ENCODE measurements at regions not wholly inside any gene's neighbourhood (a gene's known extent, or its start where the extent isn't known, plus 50 kb on each side); places are given as distances from the start of the nearest gene placed in this dataset.

DNA sequence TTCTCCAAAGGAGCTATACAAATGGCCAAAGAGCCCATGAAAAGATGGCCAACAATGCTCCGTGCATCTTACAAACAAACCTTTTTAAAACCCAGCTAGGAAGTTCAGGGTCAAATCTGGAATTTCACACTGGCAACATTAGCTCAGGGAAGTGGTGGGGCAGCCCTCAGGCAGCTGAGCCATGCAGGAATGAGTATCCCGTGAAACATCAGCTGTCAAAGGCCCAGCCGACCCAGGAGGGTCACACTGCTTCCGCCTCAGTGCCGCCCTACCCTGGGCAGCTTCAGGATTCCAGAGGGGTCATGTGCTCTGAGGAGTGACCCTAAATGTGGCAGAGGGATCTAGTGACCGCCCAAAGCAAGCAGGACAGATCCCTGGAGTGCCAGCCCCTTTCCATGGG is 73.4 kb downstream of the LINC01488 start:
- no peak overlapping the region for H3K4me3 ChIP-seq (ENCODE audit: low read length)
- H3K4me3 Mint-ChIP-seq = no peak overlapping the region
- H3K9me3 ChIP-seq (ENCODE audit: control insufficient read depth in 2 of 3, low read length in 3 of 3) = peaks cover 0 to 3% (median 0%) of the 10 kb centered on the region in 3 experiments
- no peaks in the 10 kb centered on the region for H3K27me3 ChIP-seq (ENCODE audit: control insufficient read depth in 2 of 2, insufficient read depth in 2 of 2, low read length in 2 of 2)
- no peak overlapping the region for H3K27ac ChIP-seq (ENCODE audit: low read depth, low read length)
- peaks cover 0 to 10% (median 0%) of the 10 kb centered on the region in 5 donors for H3K36me3 Mint-ChIP-seq
- ATAC-seq (no peak), DNase-seq (no peak)
- H3K9me3 Mint-ChIP-seq = peaks cover 4 to 18% (median 7%) of the 10 kb centered on the region in 11 donors
- H3K27me3 Mint-ChIP-seq = peaks cover 0 to 14% (median 3%) of the 10 kb centered on the region in 5 donors
- POLR2A ChIA-PET = interaction anchor here (0.6 kb wide), 1 partner anchor 484 kb away, joined by 3 read pairs; no protein-coding TSS in a partner anchor
- no peaks in the 10 kb centered on the region for H3K36me3 ChIP-seq (ENCODE audit: control insufficient read depth in 2 of 3, insufficient read depth in 3 of 3, low read length in 3 of 3)
- H3K4me1 ChIP-seq (ENCODE audit: control insufficient read depth in 2 of 2, insufficient read depth in 2 of 2, low read length in 2 of 2) = peaks cover 7 to 25% of the 10 kb centered on the region in 2 donors
- peaks cover 17 to 29% (median 26%) of the 10 kb centered on the region in 7 donors for H3K4me1 Mint-ChIP-seq
- intact Hi-C loops (cut with micrococcal nuclease) = no loop called here
- CTCF ChIA-PET = no interaction called here
- H3K27ac Mint-ChIP-seq = peak overlapping the region in 1 of 9 donors; percentile 62

- H3K27me3 Mint-ChIP-seq = peaks cover 0 to 26% (median 10%) of the 10 kb centered on the region in 5 donors
- H3K4me3 ChIP-seq (ENCODE audit: low read length) = no peak overlapping the region
- DNase-seq = no peak
- peaks cover 0 to 14% (median 0%) of the 10 kb centered on the region in 11 donors for H3K9me3 Mint-ChIP-seq
- ATAC-seq = no peak
- H3K27me3 ChIP-seq (ENCODE audit: control insufficient read depth in 2 of 2, insufficient read depth in 2 of 2, low read length in 2 of 2) = no peaks in the 10 kb centered on the region
- intact Hi-C loops (cut with micrococcal nuclease) = no loop called here
- H3K4me1 Mint-ChIP-seq = peaks cover 17 to 40% (median 30%) of the 10 kb centered on the region in 7 donors
- H3K36me3 ChIP-seq (ENCODE audit: control insufficient read depth in 2 of 3, insufficient read depth in 3 of 3, low read length in 3 of 3) = no peaks in the 10 kb centered on the region
- no peaks in the 10 kb centered on the region for H3K9me3 ChIP-seq (ENCODE audit: control insufficient read depth in 2 of 3, low read length in 3 of 3)
- H3K36me3 Mint-ChIP-seq = peaks cover 0 to 1% (median 0%) of the 10 kb centered on the region in 5 donors
- H3K27ac ChIP-seq (ENCODE audit: low read depth, low read length) = no peak overlapping the region
- no peak overlapping the region for H3K27ac Mint-ChIP-seq
- ChIA-PET CTCF (no interaction called here), POLR2A (no interaction called here)
- H3K4me1 ChIP-seq (ENCODE audit: control insufficient read depth in 2 of 2, insufficient read depth in 2 of 2, low read length in 2 of 2) = peaks cover 7 to 25% of the 10 kb centered on the region in 2 donors
- H3K4me3 Mint-ChIP-seq = peak overlapping the region in 3 of 10 donors; percentile 19 to 76 (median 37)
These were observed 75.8 kb downstream of the LINC01488 start for GRCh38 chr11:69557266-69557665.

DNA sequence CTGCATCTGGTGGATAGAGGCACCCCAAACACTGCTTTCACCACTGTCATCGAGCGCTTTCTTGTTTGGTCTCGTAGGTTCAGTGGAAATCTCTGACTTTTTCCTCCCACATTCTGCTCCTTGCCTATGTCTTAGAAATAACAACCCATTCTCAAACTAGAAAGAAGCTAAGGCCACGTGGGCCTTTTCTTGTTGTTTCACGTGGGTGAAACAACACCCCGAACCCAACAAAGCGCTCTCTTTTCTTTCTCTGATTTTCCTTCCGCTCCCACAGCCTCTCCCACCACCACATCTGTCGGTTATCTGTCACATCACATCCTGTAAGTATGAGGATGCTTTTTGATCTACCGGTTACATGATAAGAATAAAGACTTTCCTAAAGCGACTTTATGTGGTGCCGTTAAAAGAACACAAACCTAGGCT is 77.1 kb downstream of the LINC01488 start:
- H3K9me3 Mint-ChIP-seq = peaks cover 0 to 21% (median 0%) of the 10 kb centered on the region in 11 donors
- H3K4me3 Mint-ChIP-seq = peak overlapping the region in 9 of 10 donors; percentile 0 to 68 (median 32)
- intact Hi-C loops (cut with micrococcal nuclease) = no loop called here
- H3K27me3 ChIP-seq (ENCODE audit: control insufficient read depth in 2 of 2, insufficient read depth in 2 of 2, low read length in 2 of 2) = no peaks in the 10 kb centered on the region
- H3K36me3 ChIP-seq (ENCODE audit: control insufficient read depth in 2 of 3, insufficient read depth in 3 of 3, low read length in 3 of 3) = no peaks in the 10 kb centered on the region
- H3K4me1 ChIP-seq (ENCODE audit: control insufficient read depth in 2 of 2, insufficient read depth in 2 of 2, low read length in 2 of 2) = peaks cover 7 to 25% of the 10 kb centered on the region in 2 donors
- no peaks in the 10 kb centered on the region for H3K9me3 ChIP-seq (ENCODE audit: control insufficient read depth in 2 of 3, low read length in 3 of 3)
- no peak overlapping the region for H3K27ac ChIP-seq (ENCODE audit: low read depth, low read length)
- peak overlapping the region in 3 of 9 donors; percentile 3 to 37 (median 28) for H3K27ac Mint-ChIP-seq
- peak; percentile 81 for ATAC-seq
- CTCF ChIA-PET = no interaction called here
- DNase-seq = peak in 8 of 9 donors; percentile 33 to 90 (median 70)
- H3K36me3 Mint-ChIP-seq = no peaks in the 10 kb centered on the region
- H3K27me3 Mint-ChIP-seq = peaks cover 4 to 26% (median 16%) of the 10 kb centered on the region in 5 donors
- H3K4me3 ChIP-seq (ENCODE audit: low read length) = no peak overlapping the region
- peaks cover 17 to 40% (median 30%) of the 10 kb centered on the region in 7 donors for H3K4me1 Mint-ChIP-seq
- POLR2A ChIA-PET = no interaction called here

DNA sequence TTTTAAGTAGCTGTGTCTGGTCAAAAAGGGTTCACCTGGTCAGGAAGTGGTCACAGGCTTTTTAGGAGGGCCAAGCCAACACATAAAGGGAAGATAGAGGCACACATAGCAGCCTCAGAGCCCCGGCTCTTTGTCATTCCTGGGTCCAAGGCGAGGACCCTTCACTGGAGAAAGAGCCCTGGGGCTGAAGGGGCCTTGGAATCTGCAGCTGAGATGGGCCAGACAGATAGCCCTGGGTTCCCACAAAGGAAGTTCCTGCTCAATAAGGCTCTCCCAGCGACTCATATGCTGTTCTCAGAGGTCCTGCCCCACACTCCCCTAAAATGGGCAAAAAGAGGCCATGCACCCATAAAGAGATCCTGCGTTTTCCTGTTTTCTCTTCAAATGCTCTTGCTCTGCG is 77.7 kb downstream of the LINC01488 start:
- Histone ChIP-seq H3K4me1 (ENCODE audit: control insufficient read depth in 2 of 2, insufficient read depth in 2 of 2, low read length in 2 of 2) (peaks cover 7 to 25% of the 10 kb centered on the region in 2 donors), H3K27ac (ENCODE audit: low read depth, low read length) (no peak overlapping the region), H3K4me3 (ENCODE audit: low read length) (no peak overlapping the region), H3K36me3 (ENCODE audit: control insufficient read depth in 2 of 3, insufficient read depth in 3 of 3, low read length in 3 of 3) (no peaks in the 10 kb centered on the region), H3K9me3 (ENCODE audit: control insufficient read depth in 2 of 3, low read length in 3 of 3) (no peaks in the 10 kb centered on the region), H3K27me3 (ENCODE audit: control insufficient read depth in 2 of 2, insufficient read depth in 2 of 2, low read length in 2 of 2) (no peaks in the 10 kb centered on the region)
- intact Hi-C loops (cut with micrococcal nuclease) = no loop called here
- Mint-ChIP-seq H3K9me3 (peaks cover 0 to 21% (median 0%) of the 10 kb centered on the region in 11 donors), H3K27me3 (peaks cover 4 to 27% (median 17%) of the 10 kb centered on the region in 5 donors), H3K4me1 (peaks cover 17 to 40% (median 30%) of the 10 kb centered on the region in 7 donors), H3K36me3 (no peaks in the 10 kb centered on the region), H3K4me3 (peak overlapping the region in 6 of 10 donors; percentile 27 to 68 (median 35)), H3K27ac (peak overlapping the region in 2 of 9 donors; percentile 36 to 37)
- ChIA-PET CTCF (no interaction called here), POLR2A (no interaction called here)
- DNase-seq = no peak
- ATAC-seq = no peak

GRCh38 chr11:69560141-69560790 is 78.8 kb downstream of the LINC01488 start:
- Mint-ChIP-seq H3K27ac (no peak overlapping the region), H3K4me3 (no peak overlapping the region), H3K36me3 (no peaks in the 10 kb centered on the region), H3K4me1 (peaks cover 17 to 40% (median 30%) of the 10 kb centered on the region in 7 donors), H3K27me3 (peaks cover 4 to 34% (median 25%) of the 10 kb centered on the region in 5 donors), H3K9me3 (peaks cover 0 to 21% (median 0%) of the 10 kb centered on the region in 11 donors)
- Histone ChIP-seq H3K4me3 (ENCODE audit: low read length) (no peak overlapping the region), H3K36me3 (ENCODE audit: control insufficient read depth in 2 of 3, insufficient read depth in 3 of 3, low read length in 3 of 3) (no peaks in the 10 kb centered on the region), H3K27ac (ENCODE audit: low read depth, low read length) (no peak overlapping the region), H3K9me3 (ENCODE audit: control insufficient read depth in 2 of 3, low read length in 3 of 3) (no peaks in the 10 kb centered on the region), H3K27me3 (ENCODE audit: control insufficient read depth in 2 of 2, insufficient read depth in 2 of 2, low read length in 2 of 2) (no peaks in the 10 kb centered on the region), H3K4me1 (ENCODE audit: control insufficient read depth in 2 of 2, insufficient read depth in 2 of 2, low read length in 2 of 2) (peaks cover 7 to 25% of the 10 kb centered on the region in 2 donors)
- ATAC-seq (no peak), DNase-seq (no peak)
- intact Hi-C loops (cut with micrococcal nuclease) = no loop called here
- ChIA-PET CTCF (no interaction called here), POLR2A (no interaction called here)

DNA sequence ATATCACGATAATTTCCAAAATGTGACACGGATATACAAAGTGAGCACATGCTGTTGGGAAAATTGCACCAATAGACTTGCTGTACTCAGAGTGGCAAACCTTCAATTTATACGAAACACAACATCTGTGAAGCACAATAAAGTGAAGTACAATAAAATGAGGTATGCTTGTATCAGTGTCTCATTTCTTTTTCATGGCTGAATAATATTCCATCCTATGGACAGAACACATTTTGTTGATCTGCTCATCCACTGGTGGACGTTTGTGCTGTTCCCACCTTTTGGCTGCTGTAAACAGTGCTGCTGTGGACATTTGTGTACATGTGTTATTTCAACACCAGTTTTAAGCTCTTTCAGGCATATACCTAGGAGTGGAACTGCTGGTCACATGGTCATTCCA is 78.7 kb upstream of the CCND1 start:
- H3K27me3 Mint-ChIP-seq = peaks cover 4 to 38% (median 25%) of the 10 kb centered on the region in 5 donors
- peaks cover 0 to 26% (median 0%) of the 10 kb centered on the region in 11 donors for H3K9me3 Mint-ChIP-seq
- Histone ChIP-seq H3K9me3 (ENCODE audit: control insufficient read depth in 2 of 3, low read length in 3 of 3) (no peaks in the 10 kb centered on the region), H3K4me1 (ENCODE audit: control insufficient read depth in 2 of 2, insufficient read depth in 2 of 2, low read length in 2 of 2) (peaks cover 7 to 23% of the 10 kb centered on the region in 2 donors), H3K36me3 (ENCODE audit: control insufficient read depth in 2 of 3, insufficient read depth in 3 of 3, low read length in 3 of 3) (no peaks in the 10 kb centered on the region), H3K4me3 (ENCODE audit: low read length) (no peak overlapping the region), H3K27ac (ENCODE audit: low read depth, low read length) (no peak overlapping the region), H3K27me3 (ENCODE audit: control insufficient read depth in 2 of 2, insufficient read depth in 2 of 2, low read length in 2 of 2) (no peaks in the 10 kb centered on the region)
- ChIA-PET POLR2A (no interaction called here), CTCF (no interaction called here)
- intact Hi-C loops (cut with micrococcal nuclease) = no loop called here
- no peaks in the 10 kb centered on the region for H3K36me3 Mint-ChIP-seq
- ATAC-seq (no peak), DNase-seq (no peak)
- no peak overlapping the region for H3K4me3 Mint-ChIP-seq
- no peak overlapping the region for H3K27ac Mint-ChIP-seq
- peaks cover 17 to 34% (median 24%) of the 10 kb centered on the region in 7 donors for H3K4me1 Mint-ChIP-seq

- no peak for DNase-seq
These were observed 78.1 kb upstream of the CCND1 start for GRCh38 chr11:69562816-69563215.

More at GRCh38 chr11:69562816-69563215, 78.1 kb upstream of the CCND1 start:
- ChIA-PET POLR2A (no interaction called here), CTCF (no interaction called here)
- H3K27ac Mint-ChIP-seq = peak overlapping the region in 1 of 9 donors; percentile 46
- Histone ChIP-seq H3K4me1 (ENCODE audit: control insufficient read depth in 2 of 2, insufficient read depth in 2 of 2, low read length in 2 of 2) (peaks cover 7 to 18% of the 10 kb centered on the region in 2 donors), H3K9me3 (ENCODE audit: control insufficient read depth in 2 of 3, low read length in 3 of 3) (no peaks in the 10 kb centered on the region), H3K4me3 (ENCODE audit: low read length) (no peak overlapping the region), H3K36me3 (ENCODE audit: control insufficient read depth in 2 of 3, insufficient read depth in 3 of 3, low read length in 3 of 3) (no peaks in the 10 kb centered on the region), H3K27me3 (ENCODE audit: control insufficient read depth in 2 of 2, insufficient read depth in 2 of 2, low read length in 2 of 2) (no peaks in the 10 kb centered on the region), H3K27ac (ENCODE audit: low read depth, low read length) (no peak overlapping the region)
- intact Hi-C loops (cut with micrococcal nuclease) = no loop called here
- H3K4me1 Mint-ChIP-seq = peaks cover 17 to 31% (median 22%) of the 10 kb centered on the region in 7 donors
- H3K4me3 Mint-ChIP-seq = no peak overlapping the region
- ATAC-seq = no peak
- H3K27me3 Mint-ChIP-seq = peaks cover 4 to 38% (median 25%) of the 10 kb centered on the region in 5 donors
- H3K9me3 Mint-ChIP-seq = peaks cover 0 to 26% (median 0%) of the 10 kb centered on the region in 11 donors
- H3K36me3 Mint-ChIP-seq = no peaks in the 10 kb centered on the region

Measured in naive thymus-derived CD4-positive, alpha-beta T cell (primary cell).